Fibroblast of lung (primary cell): ENCODE measurements at regions not wholly inside any gene's neighbourhood (a gene's known extent, or its start where the extent isn't known, plus 50 kb on each side); places are given as distances from the start of the nearest gene placed in this dataset.
A peak's percentile ranks its signal among the peaks of the same experiment; 100 is the strongest.

ENCODE experiments used
- DNase-seq, 2 donors: peaks; one replicate each; pipeline versions ENCODE4 v3.0.0 to v3.0.0-alpha.2; 2010; ENCODE audit warnings: low read depth in 2 of 2
- H2AFZ ChIP-seq: 2 replicates; pipeline ENCODE4 v1.5.1; 2012; ENCODE audit warnings: low read length, control low read depth, inconsistent platforms
- H3K27ac ChIP-seq: 2 replicates; pipeline ENCODE4 v1.5.1; 2011; ENCODE audit warnings: low read length, control low read depth; ENCODE audit not compliant: insufficient read depth
- H3K27me3 ChIP-seq: 2 replicates; pipeline ENCODE4 v1.5.1; 2011; ENCODE audit warnings: mild to moderate bottlenecking, low read length; ENCODE audit not compliant: control insufficient read depth, insufficient read depth
- H3K36me3 ChIP-seq: 2 replicates; pipeline ENCODE4 v1.5.1; 2011; ENCODE audit warnings: low read length; ENCODE audit not compliant: control insufficient read depth, insufficient read depth
- H3K4me1 ChIP-seq: 2 replicates; pipeline ENCODE4 v1.5.1; 2011; ENCODE audit warnings: low read length; ENCODE audit not compliant: control insufficient read depth, insufficient read depth; ENCODE audit errors: extremely low read depth
- H3K4me2 ChIP-seq: 2 replicates; pipeline ENCODE4 v1.5.1; 2011; ENCODE audit warnings: low read length, control low read depth; ENCODE audit not compliant: insufficient read depth; ENCODE audit errors: extremely low read depth
- H3K4me3 ChIP-seq, 4 experiments: fragments of 200-600 bp in 1 of 4; sonication (generic) in 1 of 4; replicated peaks in 1 of 4; 2 replicates each; pipeline ENCODE4 v1.5.1; 2011 to 2016; ENCODE audit warnings: low read length in 4 of 4, low read depth in 3 of 4, mild to moderate bottlenecking in 3 of 4, control low read depth in 2 of 4, inconsistent platforms in 1 of 4, mixed read lengths in 1 of 4; ENCODE audit not compliant: insufficient read depth in 1 of 4; ENCODE audit errors: control extremely low read depth in 1 of 4
- H3K79me2 ChIP-seq: 2 replicates; pipeline ENCODE4 v1.5.1; 2012; ENCODE audit warnings: mild to moderate bottlenecking, low read length, inconsistent platforms; ENCODE audit not compliant: control insufficient read depth, insufficient read depth
- H3K9ac ChIP-seq: 2 replicates; pipeline ENCODE4 v1.5.1; 2011; ENCODE audit warnings: mild to moderate bottlenecking, low read length, control low read depth; ENCODE audit not compliant: insufficient read depth
- H3K9me3 ChIP-seq: 2 replicates; pipeline ENCODE4 v1.5.1; 2012; ENCODE audit warnings: low read depth, low read length; ENCODE audit not compliant: control insufficient read depth, insufficient read depth
- H4K20me1 ChIP-seq: 2 replicates; pipeline ENCODE4 v1.5.1; 2011; ENCODE audit warnings: low read length; ENCODE audit not compliant: control insufficient read depth, insufficient read depth; ENCODE audit errors: extremely low read depth
- CTCF ChIP-seq, 2 donors: IDR thresholded peaks in 1 of 2; conservative IDR thresholded peaks in 1 of 2; 1 replicate in 1 of 2; 2 replicates in 1 of 2; pipeline ENCODE4 v1.5.1; 2011 to 2012; ENCODE audit warnings: low read length in 2 of 2, control low read depth in 1 of 2, inconsistent platforms in 1 of 2, low read depth in 1 of 2, mild to moderate bottlenecking in 1 of 2
- EZH2 ChIP-seq: IDR thresholded peaks from 2 replicates; pipeline ENCODE4 v1.5.1; 2012; ENCODE audit warnings: low read length, control low read depth, mild to moderate bottlenecking; ENCODE audit errors: missing control alignments

- H3K27ac ChIP-seq = no peak overlapping the region
- no peak overlapping the region for H3K4me2 ChIP-seq
- no peaks in the 10 kb centered on the region for H3K36me3 ChIP-seq
- TF ChIP-seq CTCF (conservative IDR thresholded peaks at IDR 0.05 in 1 of 2, IDR thresholded peaks at IDR 0.05 in 1 of 2; ENCODE audit: low read depth in 1 of 2, low read length in 2 of 2) (no peak), EZH2 (no peak)
- no peaks in the 10 kb centered on the region for H3K9me3 ChIP-seq
- no peak overlapping the region for H3K9ac ChIP-seq
- H3K4me3 ChIP-seq = no peak overlapping the region
- H3K27me3 ChIP-seq = no peaks in the 10 kb centered on the region
- no peaks in the 10 kb centered on the region for H3K79me2 ChIP-seq
- H2AFZ ChIP-seq = no peak overlapping the region
- no peaks in the 10 kb centered on the region for H3K4me1 ChIP-seq
- H4K20me1 ChIP-seq = no peaks in the 10 kb centered on the region
- DNase-seq = peak in 1 of 2 donors; percentile 4
Observed at GRCh38 chr3:73315706-73316105, 254.2 kb downstream of the EBLN2 start.

GRCh38 chr3:73319179-73319769 lies 257.8 kb downstream of the EBLN2 start:
- H3K9ac ChIP-seq = no peak overlapping the region
- H3K27me3 ChIP-seq = no peaks in the 10 kb centered on the region
- peak in 1 of 2 donors; percentile 38 for DNase-seq
- no peaks in the 10 kb centered on the region for H3K9me3 ChIP-seq
- TF ChIP-seq CTCF (conservative IDR thresholded peaks at IDR 0.05 in 1 of 2, IDR thresholded peaks at IDR 0.05 in 1 of 2; ENCODE audit: low read depth in 1 of 2, low read length in 2 of 2) = no peak
- no peak for TF ChIP-seq EZH2
- no peak overlapping the region for H3K27ac ChIP-seq
- H3K4me3 ChIP-seq = no peak overlapping the region
- H3K4me2 ChIP-seq = no peak overlapping the region
- no peak overlapping the region for H2AFZ ChIP-seq
- no peaks in the 10 kb centered on the region for H3K36me3 ChIP-seq
- H4K20me1 ChIP-seq = no peaks in the 10 kb centered on the region
- no peaks in the 10 kb centered on the region for H3K4me1 ChIP-seq
- H3K79me2 ChIP-seq = no peaks in the 10 kb centered on the region

DNA sequence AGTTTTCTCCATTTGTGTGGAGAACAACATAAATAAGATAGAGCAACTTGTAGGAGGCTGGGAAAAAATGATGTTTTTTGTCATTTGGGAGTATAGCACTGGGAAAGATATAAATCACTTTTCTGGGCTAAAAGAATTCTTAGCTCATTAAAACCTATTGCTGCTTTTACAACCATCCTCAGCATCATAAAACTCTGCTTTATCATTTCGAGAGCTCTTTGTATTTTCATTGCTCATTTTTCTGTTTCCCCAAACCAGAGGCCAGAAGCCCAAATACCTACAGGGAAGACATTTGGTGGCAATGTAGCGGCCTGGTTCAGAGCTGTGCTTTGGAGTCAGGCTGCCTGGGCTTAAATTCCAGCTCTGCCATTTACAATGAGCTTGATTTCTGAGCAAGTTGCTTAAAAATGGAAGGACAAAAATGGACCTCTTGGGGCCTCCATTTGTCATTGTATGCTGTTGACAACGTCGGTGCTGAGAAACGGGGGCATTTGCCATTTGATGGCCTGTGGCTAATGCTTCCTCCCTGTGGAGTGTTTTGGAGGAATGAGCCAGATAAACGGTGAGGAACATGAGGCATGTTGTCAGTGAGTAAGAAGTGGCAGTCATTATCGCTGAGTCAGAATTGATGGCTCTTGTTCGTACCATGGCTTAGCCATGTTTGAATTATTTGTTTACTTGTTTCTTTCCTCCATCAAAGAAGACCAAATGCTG lies 260.0 kb downstream of the EBLN2 start:
- Histone ChIP-seq H3K9me3 (no peaks in the 10 kb centered on the region), H3K79me2 (no peaks in the 10 kb centered on the region), H3K36me3 (no peaks in the 10 kb centered on the region), H3K4me1 (no peaks in the 10 kb centered on the region), H3K27me3 (no peaks in the 10 kb centered on the region), H2AFZ (no peak overlapping the region), H3K27ac (no peak overlapping the region), H4K20me1 (no peaks in the 10 kb centered on the region), H3K9ac (no peak overlapping the region), H3K4me2 (no peak overlapping the region), H3K4me3 (no peak overlapping the region)
- TF ChIP-seq CTCF (conservative IDR thresholded peaks at IDR 0.05 in 1 of 2, IDR thresholded peaks at IDR 0.05 in 1 of 2; ENCODE audit: low read depth in 1 of 2, low read length in 2 of 2) = no peak
- no peak for TF ChIP-seq EZH2
- DNase-seq = no peak
